ENCODE measurements at regions not wholly inside any gene's neighbourhood (a gene's known extent, or its start where the extent isn't known, plus 50 kb on each side); places are given as distances from the start of the nearest gene placed in this dataset.

DNA sequence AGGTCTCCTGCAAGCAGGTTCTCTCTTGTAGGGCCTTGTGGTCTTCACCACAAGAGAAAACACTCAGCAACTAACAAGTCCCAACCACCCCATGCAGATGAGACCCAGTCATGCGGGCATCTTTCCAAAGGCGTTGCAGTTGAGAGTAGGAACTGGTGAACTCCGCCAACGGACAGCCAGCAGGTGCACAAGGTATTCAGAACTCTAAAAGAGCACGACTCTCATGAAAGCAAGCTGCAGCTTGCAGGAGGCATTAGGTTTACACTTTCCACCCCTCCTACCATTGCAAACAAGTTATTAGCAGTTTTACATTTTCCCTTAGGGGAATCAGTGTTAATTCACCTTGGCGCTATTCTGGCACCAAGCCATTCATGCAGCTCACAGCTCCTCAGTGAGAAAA, 173.4 kb upstream of the KIT start:
- no peak overlapping the region for H3K4me3 ChIP-seq (ENCODE audit: low read length)
- no peak for TF ChIP-seq CTCF (IDR thresholded peaks at IDR 0.05; ENCODE audit: insufficient read depth, low read depth, low read length, missing control alignments)
- peak; percentile 97 for DNase-seq (ENCODE audit: low read depth)

DNA sequence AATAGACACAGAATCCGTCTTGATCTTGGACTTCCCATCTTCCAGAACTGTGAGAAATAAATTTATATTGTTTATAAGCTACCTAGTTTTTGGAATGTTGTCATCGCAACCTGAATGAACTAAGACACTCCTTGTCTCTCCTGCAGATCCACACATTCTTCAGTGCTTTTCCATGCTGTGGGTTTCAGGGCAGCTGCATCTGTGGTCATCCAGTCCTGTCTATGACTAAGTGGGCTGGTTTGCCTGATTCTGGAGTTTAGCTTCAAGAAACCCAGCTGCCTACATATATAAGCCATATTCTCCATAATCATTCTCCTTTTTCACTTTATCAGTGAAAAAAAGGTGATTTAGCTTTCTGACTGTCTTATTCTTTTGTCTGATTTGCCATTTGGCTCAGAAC, 170.3 kb upstream of the KIT start:
- H3K4me3 ChIP-seq (ENCODE audit: low read length), result no peak overlapping the region
- TF ChIP-seq CTCF (IDR thresholded peaks at IDR 0.05; ENCODE audit: insufficient read depth, low read depth, low read length, missing control alignments), result no peak
- peak; percentile 21 for DNase-seq (ENCODE audit: low read depth)

GRCh38 chr4:54493862-54494261, 163.9 kb upstream of the KIT start:
- no peak for TF ChIP-seq CTCF (IDR thresholded peaks at IDR 0.05; ENCODE audit: insufficient read depth, low read depth, low read length, missing control alignments)

GRCh38 chr4:54495091-54495490, 162.7 kb upstream of the KIT start:
- peak; percentile 72 for DNase-seq (ENCODE audit: low read depth)
- TF ChIP-seq CTCF (IDR thresholded peaks at IDR 0.05; ENCODE audit: insufficient read depth, low read depth, low read length, missing control alignments), result no peak

More at GRCh38 chr4:54493862-54494261, 163.9 kb upstream of the KIT start:
- no peak for DNase-seq (ENCODE audit: low read depth)
- H3K4me3 ChIP-seq (ENCODE audit: low read length), result no peak overlapping the region

DNA sequence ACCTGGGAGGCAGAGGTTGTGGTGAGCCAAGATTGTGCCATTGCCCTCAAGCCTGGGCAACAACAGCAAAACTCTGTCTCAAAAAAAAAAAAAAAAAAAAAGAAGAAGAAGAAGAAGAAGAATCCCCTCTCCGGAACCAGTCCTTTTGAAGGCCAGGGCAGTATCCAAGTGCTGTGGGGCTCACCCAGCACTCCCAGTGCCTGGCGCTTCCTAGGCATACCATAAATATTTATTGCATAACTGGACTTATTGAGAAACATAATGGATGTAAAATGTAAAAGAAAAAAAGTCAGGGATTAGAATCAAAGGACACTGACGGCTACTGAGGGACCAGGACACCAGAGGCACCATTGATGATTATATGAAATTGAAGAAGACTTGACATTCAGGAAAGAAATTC, 162.1 kb upstream of the KIT start:
- no peak for TF ChIP-seq CTCF (IDR thresholded peaks at IDR 0.05; ENCODE audit: insufficient read depth, low read depth, low read length, missing control alignments)
- no peak overlapping the region for H3K4me3 ChIP-seq (ENCODE audit: low read length)
- no peak for DNase-seq (ENCODE audit: low read depth)

More at GRCh38 chr4:54495091-54495490, 162.7 kb upstream of the KIT start:
- H3K4me3 ChIP-seq (ENCODE audit: low read length), result no peak overlapping the region

DNA sequence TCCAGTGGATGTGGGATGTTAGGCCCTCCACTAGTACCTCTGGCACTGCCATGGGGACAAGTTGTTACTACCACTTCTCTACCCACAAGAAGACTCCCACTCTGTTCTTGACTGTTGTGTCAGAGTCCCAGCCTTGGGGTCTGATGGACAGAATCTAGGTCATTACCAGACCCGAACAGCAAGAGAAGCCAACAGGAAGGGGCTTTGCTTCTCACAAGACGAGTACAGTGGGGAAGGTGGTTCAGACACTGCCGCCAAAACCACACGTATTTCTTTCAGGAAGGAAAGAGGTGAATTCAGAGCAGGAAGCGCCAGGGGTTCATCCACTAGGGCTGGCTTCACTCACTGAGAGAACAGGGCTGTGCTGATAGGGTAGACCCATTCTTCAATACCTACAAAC, 161.3 kb upstream of the KIT start:
- no peak for TF ChIP-seq CTCF (IDR thresholded peaks at IDR 0.05; ENCODE audit: insufficient read depth, low read depth, low read length, missing control alignments)
- no peak for DNase-seq (ENCODE audit: low read depth)

DNA sequence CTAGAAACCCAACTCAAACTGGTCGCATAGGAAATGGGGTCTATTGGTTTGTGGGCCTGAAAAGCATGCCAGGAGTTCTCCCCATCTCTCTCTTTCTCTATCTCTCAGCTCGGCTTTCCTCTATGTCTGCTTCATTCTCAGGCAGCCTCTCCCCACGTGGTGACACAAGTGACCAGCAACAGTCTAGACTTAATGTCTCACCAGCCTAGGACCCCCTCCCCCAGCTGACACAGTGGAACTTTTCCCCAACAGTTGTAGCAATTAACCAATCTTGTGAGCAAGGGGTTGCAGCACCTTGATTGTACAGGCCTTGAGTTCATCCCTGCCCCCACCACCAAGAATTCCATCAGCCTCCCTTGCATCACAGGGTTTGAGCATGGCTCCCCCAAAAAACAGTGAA, 159.8 kb upstream of the KIT start:
- no peak overlapping the region for H3K4me3 ChIP-seq (ENCODE audit: low read length)
- no peak for TF ChIP-seq CTCF (IDR thresholded peaks at IDR 0.05; ENCODE audit: insufficient read depth, low read depth, low read length, missing control alignments)
- DNase-seq (ENCODE audit: low read depth), result no peak

More for the DNA sequence above, 161.3 kb upstream of the KIT start:
- no peak overlapping the region for H3K4me3 ChIP-seq (ENCODE audit: low read length)

All from epithelial cell of esophagus (primary cell).